H7 (cell line): ENCODE measurements at regions not wholly inside any gene's neighbourhood (a gene's known extent, or its start where the extent isn't known, plus 50 kb on each side); places are given as distances from the start of the nearest gene placed in this dataset.

Experiments
- DNase-seq: peaks from one replicate; pipeline ENCODE4 v3.0.0; 2012
- H3K27me3 ChIP-seq: 2 replicates; pipeline ENCODE4 v1.6.0; 2011; ENCODE audit warnings: mild to moderate bottlenecking, low read length; ENCODE audit not compliant: control insufficient read depth, insufficient read depth
- H3K36me3 ChIP-seq: replicated peaks from 2 replicates; pipeline ENCODE4 v1.5.1; 2011; ENCODE audit warnings: low read length; ENCODE audit not compliant: control insufficient read depth, insufficient read depth
- H3K4me3 ChIP-seq: 2 replicates; pipeline ENCODE4 v1.5.1; 2011; ENCODE audit warnings: low read depth, mild to moderate bottlenecking, control low read depth, low read length, moderate library complexity; ENCODE audit not compliant: insufficient read depth

GRCh38 chr3:159807137-159808040, 181.2 kb upstream of the IL12A start:
- H3K36me3 ChIP-seq, result no peaks in the 10 kb centered on the region
- DNase-seq, result no peak
- H3K4me3 ChIP-seq, result no peak overlapping the region
- H3K27me3 ChIP-seq, result peaks cover 17% of the 10 kb centered on the region

GRCh38 chr3:159813822-159814531, 174.7 kb upstream of the IL12A start:
- no peak overlapping the region for H3K4me3 ChIP-seq
- no peaks in the 10 kb centered on the region for H3K36me3 ChIP-seq
- DNase-seq, result peak; percentile 22
- no peaks in the 10 kb centered on the region for H3K27me3 ChIP-seq

GRCh38 chr3:159816512-159816911, 172.1 kb upstream of the IL12A start:
- no peak for DNase-seq
- Histone ChIP-seq H3K36me3 (no peaks in the 10 kb centered on the region), H3K4me3 (no peak overlapping the region), H3K27me3 (no peaks in the 10 kb centered on the region)

- DNase-seq, result no peak
- H3K27me3 ChIP-seq, result no peaks in the 10 kb centered on the region
- H3K4me3 ChIP-seq, result no peak overlapping the region
- H3K36me3 ChIP-seq, result no peaks in the 10 kb centered on the region
Observed at GRCh38 chr3:159817126-159817525, 171.5 kb upstream of the IL12A start.

- no peaks in the 10 kb centered on the region for H3K27me3 ChIP-seq
- no peak for DNase-seq
Observed at GRCh38 chr3:159817571-159817970, 171.1 kb upstream of the IL12A start.

GRCh38 chr3:159818399-159818798, 170.2 kb upstream of the IL12A start:
- H3K27me3 ChIP-seq, result no peaks in the 10 kb centered on the region
- DNase-seq, result peak; percentile 75
- H3K4me3 ChIP-seq, result no peak overlapping the region
- H3K36me3 ChIP-seq, result no peaks in the 10 kb centered on the region

More at GRCh38 chr3:159817571-159817970, 171.1 kb upstream of the IL12A start:
- H3K4me3 ChIP-seq, result no peak overlapping the region
- H3K36me3 ChIP-seq, result no peaks in the 10 kb centered on the region

- no peak for DNase-seq
- Histone ChIP-seq H3K4me3 (no peak overlapping the region), H3K27me3 (no peaks in the 10 kb centered on the region), H3K36me3 (no peaks in the 10 kb centered on the region)
Observed at GRCh38 chr3:159818997-159819500, 169.6 kb upstream of the IL12A start.

- no peaks in the 10 kb centered on the region for H3K36me3 ChIP-seq
- H3K27me3 ChIP-seq, result no peaks in the 10 kb centered on the region
- DNase-seq, result no peak
- H3K4me3 ChIP-seq, result no peak overlapping the region
Observed at GRCh38 chr3:159819676-159820075, 169.0 kb upstream of the IL12A start.

GRCh38 chr3:159821110-159821509, 167.5 kb upstream of the IL12A start:
- no peak overlapping the region for H3K4me3 ChIP-seq
- DNase-seq, result no peak
- no peaks in the 10 kb centered on the region for H3K27me3 ChIP-seq
- H3K36me3 ChIP-seq, result no peaks in the 10 kb centered on the region

- no peak for DNase-seq
Observed at GRCh38 chr3:159821736-159822135, 166.9 kb upstream of the IL12A start.

GRCh38 chr3:159823780-159824179, 164.9 kb upstream of the IL12A start:
- H3K36me3 ChIP-seq, result no peaks in the 10 kb centered on the region
- no peak for DNase-seq
- no peaks in the 10 kb centered on the region for H3K27me3 ChIP-seq
- H3K4me3 ChIP-seq, result no peak overlapping the region

More at GRCh38 chr3:159821736-159822135, 166.9 kb upstream of the IL12A start:
- Histone ChIP-seq H3K27me3 (no peaks in the 10 kb centered on the region), H3K36me3 (no peaks in the 10 kb centered on the region), H3K4me3 (no peak overlapping the region)

- Histone ChIP-seq H3K4me3 (no peak overlapping the region), H3K36me3 (no peaks in the 10 kb centered on the region), H3K27me3 (no peaks in the 10 kb centered on the region)
- no peak for DNase-seq
Observed at GRCh38 chr3:159824333-159824732, 164.3 kb upstream of the IL12A start.

GRCh38 chr3:159825216-159825854, 163.3 kb upstream of the IL12A start:
- H3K27me3 ChIP-seq, result no peaks in the 10 kb centered on the region
- no peak overlapping the region for H3K4me3 ChIP-seq
- no peaks in the 10 kb centered on the region for H3K36me3 ChIP-seq
- peak; percentile 25 for DNase-seq

GRCh38 chr3:159828542-159828943, 160.1 kb upstream of the IL12A start:
- peak; percentile 63 for DNase-seq

More at GRCh38 chr3:159828542-159828943, 160.1 kb upstream of the IL12A start:
- H3K4me3 ChIP-seq, result no peak overlapping the region
- H3K27me3 ChIP-seq, result no peaks in the 10 kb centered on the region
- H3K36me3 ChIP-seq, result no peaks in the 10 kb centered on the region
